Upper lobe of left lung (tissue), 4 donors: ENCODE measurements at regions not wholly inside any gene's neighbourhood (a gene's known extent, or its start where the extent isn't known, plus 50 kb on each side); places are given as distances from the start of the nearest gene placed in this dataset.

Experiments
- EP300 ChIP-seq, 4 donors: sonication (generic); formaldehyde crosslinking; IDR thresholded peaks; one replicate each; pipeline ENCODE4 v1.5.1; 2017; ENCODE audit warnings: antibody characterized with exemption in 4 of 4, control low read depth in 2 of 4
- POLR2AphosphoS5 ChIP-seq, 2 donors: sonication (generic); formaldehyde crosslinking; IDR thresholded peaks; one replicate each; pipeline ENCODE4 v1.5.1; 2017; ENCODE audit warnings: antibody characterized with exemption in 2 of 2
- TF ChIP-seq, protein P1 (sequence below), 6 experiments: fragments of 450-650 bp in 4 of 6; fragments of 200-600 bp in 2 of 6; sonication (generic) in 2 of 6; IDR thresholded peaks; one replicate each; pipeline ENCODE4 v1.5.1; 2016 to 2019; ENCODE audit warnings: antibody characterized with exemption in 6 of 6

DNA sequence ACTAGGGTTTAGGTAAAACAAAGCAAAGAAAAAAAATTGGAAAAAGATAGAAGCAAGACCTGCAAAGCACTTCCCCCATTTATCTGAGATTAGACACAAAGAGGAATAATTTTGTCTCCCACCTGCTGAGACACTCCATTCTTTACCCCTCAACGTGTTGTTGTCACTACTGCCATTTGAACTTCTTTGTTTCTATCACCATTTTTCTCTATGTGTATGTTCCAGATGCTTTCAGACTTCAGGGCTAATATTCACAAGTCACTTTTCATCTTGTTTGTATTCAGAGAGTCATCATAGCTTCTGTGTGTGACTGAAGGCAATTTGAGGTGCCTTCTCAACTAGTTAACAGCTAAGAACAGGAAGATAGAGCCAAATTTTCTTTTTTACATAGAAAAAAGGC is 512.5 kb downstream of the TBC1D4 start:
- TF ChIP-seq POLR2AphosphoS5 (IDR thresholded peaks at IDR 0.05) = no peak
- TF ChIP-seq, protein P1, sequence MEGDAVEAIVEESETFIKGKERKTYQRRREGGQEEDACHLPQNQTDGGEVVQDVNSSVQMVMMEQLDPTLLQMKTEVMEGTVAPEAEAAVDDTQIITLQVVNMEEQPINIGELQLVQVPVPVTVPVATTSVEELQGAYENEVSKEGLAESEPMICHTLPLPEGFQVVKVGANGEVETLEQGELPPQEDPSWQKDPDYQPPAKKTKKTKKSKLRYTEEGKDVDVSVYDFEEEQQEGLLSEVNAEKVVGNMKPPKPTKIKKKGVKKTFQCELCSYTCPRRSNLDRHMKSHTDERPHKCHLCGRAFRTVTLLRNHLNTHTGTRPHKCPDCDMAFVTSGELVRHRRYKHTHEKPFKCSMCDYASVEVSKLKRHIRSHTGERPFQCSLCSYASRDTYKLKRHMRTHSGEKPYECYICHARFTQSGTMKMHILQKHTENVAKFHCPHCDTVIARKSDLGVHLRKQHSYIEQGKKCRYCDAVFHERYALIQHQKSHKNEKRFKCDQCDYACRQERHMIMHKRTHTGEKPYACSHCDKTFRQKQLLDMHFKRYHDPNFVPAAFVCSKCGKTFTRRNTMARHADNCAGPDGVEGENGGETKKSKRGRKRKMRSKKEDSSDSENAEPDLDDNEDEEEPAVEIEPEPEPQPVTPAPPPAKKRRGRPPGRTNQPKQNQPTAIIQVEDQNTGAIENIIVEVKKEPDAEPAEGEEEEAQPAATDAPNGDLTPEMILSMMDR (IDR thresholded peaks at IDR 0.05) = no peak
- TF ChIP-seq EP300 (IDR thresholded peaks at IDR 0.05) = no peak
